ENCODE measurements at regions not wholly inside any gene's neighbourhood (a gene's known extent, or its start where the extent isn't known, plus 50 kb on each side); places are given as distances from the start of the nearest gene placed in this dataset.
"Not testable (repeated sequence)": the region's sequence is repeated elsewhere in the genome, so short reads cannot be mapped to it uniquely, and the experiment has no call there.

GRCh38 chr21:18819507-18819906, 415.9 kb upstream of the TMPRSS15 start:
- DNase-seq (ENCODE audit: low spot score), result no peak

- no peak for DNase-seq (ENCODE audit: low spot score)
These were observed 423.0 kb upstream of the TMPRSS15 start for GRCh38 chr21:18826562-18826961.

- no peak for DNase-seq (ENCODE audit: low spot score)
These were observed 428.5 kb upstream of the TMPRSS15 start for GRCh38 chr21:18831942-18832676.

GRCh38 chr21:18832950-18833349, 429.4 kb upstream of the TMPRSS15 start:
- DNase-seq (ENCODE audit: low spot score), result no peak

- not testable (repeated sequence) for DNase-seq (ENCODE audit: low spot score)
These were observed 430.5 kb upstream of the TMPRSS15 start for GRCh38 chr21:18834121-18834520.

- no peak for DNase-seq (ENCODE audit: low spot score)
These were observed 436.7 kb upstream of the TMPRSS15 start for GRCh38 chr21:18840239-18840638.

GRCh38 chr21:18857606-18858005, 454.0 kb upstream of the TMPRSS15 start:
- not testable (repeated sequence) for DNase-seq (ENCODE audit: low spot score)

GRCh38 chr21:18869104-18869503, 465.5 kb upstream of the TMPRSS15 start:
- no peak for DNase-seq (ENCODE audit: low spot score)

GRCh38 chr21:18877917-18878316, 474.3 kb upstream of the TMPRSS15 start:
- no peak for DNase-seq (ENCODE audit: low spot score)

GRCh38 chr21:18887922-18888602, 484.5 kb upstream of the TMPRSS15 start:
- DNase-seq (ENCODE audit: low spot score), result no peak

GRCh38 chr21:18893406-18893805, 489.8 kb upstream of the TMPRSS15 start:
- DNase-seq (ENCODE audit: low spot score), result no peak

GRCh38 chr21:18894387-18894786, 490.8 kb upstream of the TMPRSS15 start:
- DNase-seq (ENCODE audit: low spot score), result no peak

GRCh38 chr21:18899261-18899660, 495.7 kb upstream of the TMPRSS15 start:
- no peak for DNase-seq (ENCODE audit: low spot score)

- DNase-seq (ENCODE audit: low spot score), result no peak
These were observed 499.1 kb upstream of the TMPRSS15 start for GRCh38 chr21:18902660-18903059.

GRCh38 chr21:18907076-18907475, 503.5 kb upstream of the TMPRSS15 start:
- no peak for DNase-seq (ENCODE audit: low spot score)

GRCh38 chr21:18908641-18909040, 505.1 kb upstream of the TMPRSS15 start:
- DNase-seq (ENCODE audit: low spot score), result no peak

GRCh38 chr21:18913914-18914313, 510.3 kb upstream of the TMPRSS15 start:
- DNase-seq (ENCODE audit: low spot score), result no peak

GRCh38 chr21:18914570-18914969, 511.0 kb upstream of the TMPRSS15 start:
- DNase-seq (ENCODE audit: low spot score), result no peak

GRCh38 chr21:18917622-18918021, 514.0 kb upstream of the TMPRSS15 start:
- DNase-seq (ENCODE audit: low spot score), result no peak

- DNase-seq (ENCODE audit: low spot score), result no peak
These were observed 527.7 kb upstream of the TMPRSS15 start for GRCh38 chr21:18931237-18931636.

GRCh38 chr21:18937337-18937736, 533.8 kb upstream of the TMPRSS15 start:
- no peak for DNase-seq (ENCODE audit: low spot score)

GRCh38 chr21:18940791-18941190, 537.2 kb upstream of the TMPRSS15 start:
- DNase-seq (ENCODE audit: low spot score), result no peak

- DNase-seq (ENCODE audit: low spot score), result no peak
These were observed 546.6 kb upstream of the TMPRSS15 start for GRCh38 chr21:18950045-18950740.

Data from AG08396 (cell line).